HepG2 (cell line): ENCODE measurements at regions not wholly inside any gene's neighbourhood (a gene's known extent, or its start where the extent isn't known, plus 50 kb on each side); places are given as distances from the start of the nearest gene placed in this dataset.
A peak's percentile ranks its signal among the peaks of the same experiment; 100 is the strongest.

Source experiments
- ESRRA ChIP-seq: sonication (generic); formaldehyde crosslinking; IDR thresholded peaks from 2 replicates; pipeline ENCODE4 v1.5.1; 2020; ENCODE audit warnings: mild to moderate bottlenecking, low read depth, missing genetic modification reagents
- JUND ChIP-seq: sonication (generic); formaldehyde crosslinking; IDR thresholded peaks from 2 replicates; pipeline ENCODE4 v1.8.0; 2022; ENCODE audit warnings: mild to moderate bottlenecking, missing genetic modification reagents
- KLF9 ChIP-seq: IDR thresholded peaks from 2 replicates; pipeline ENCODE4 v1.6.1; 2016; ENCODE audit warnings: low read depth
- PHF21A ChIP-seq: sonication (generic); formaldehyde crosslinking; IDR thresholded peaks from 2 replicates; pipeline ENCODE4 v1.5.0; 2020; ENCODE audit warnings: mild to moderate bottlenecking, missing genetic modification reagents
- TMF1 ChIP-seq: sonication (generic); formaldehyde crosslinking; IDR thresholded peaks from 2 replicates; pipeline ENCODE4 v1.8.1; 2022; ENCODE audit warnings: low read depth, missing genetic modification reagents
- YEATS4 ChIP-seq: sonication (generic); formaldehyde crosslinking; IDR thresholded peaks from 2 replicates; pipeline ENCODE4 v1.4.0; 2020; ENCODE audit warnings: missing genetic modification reagents, borderline replicate concordance
- ZNF251 ChIP-seq: sonication (generic); formaldehyde crosslinking; IDR thresholded peaks from 2 replicates; pipeline ENCODE4 v1.9.0; 2021; ENCODE audit warnings: mild to moderate bottlenecking, missing genetic modification reagents
- ZNF501 ChIP-seq: sonication (generic); formaldehyde crosslinking; IDR thresholded peaks from 2 replicates; pipeline ENCODE4 v1.5.1; 2020; ENCODE audit warnings: mild to moderate bottlenecking, moderate library complexity, missing genetic modification reagents
- ZNF746 ChIP-seq: sonication (generic); formaldehyde crosslinking; IDR thresholded peaks from 2 replicates; pipeline ENCODE4 v1.8.0; 2022; ENCODE audit warnings: mild to moderate bottlenecking, missing genetic modification reagents
- ZSCAN25 ChIP-seq: sonication (generic); formaldehyde crosslinking; IDR thresholded peaks from 2 replicates; pipeline ENCODE4 v1.8.0; 2022; ENCODE audit warnings: mild to moderate bottlenecking, missing genetic modification reagents
- TF ChIP-seq, protein P1 (sequence below): sonication (generic); formaldehyde crosslinking; IDR thresholded peaks from 2 replicates; pipeline ENCODE4 v1.4.0; 2020; ENCODE audit warnings: missing genetic modification reagents
- TF ChIP-seq, protein P2 (sequence below), 2 experiments: sonication (generic) in 1 of 2; formaldehyde crosslinking in 1 of 2; IDR thresholded peaks; 2 replicates each; pipeline versions ENCODE4 v1.4.0 to v1.6.1; 2018 to 2020; ENCODE audit warnings: missing genetic modification reagents in 2 of 2, borderline replicate concordance in 1 of 2, low read depth in 1 of 2, mild to moderate bottlenecking in 1 of 2, missing biosample characterization in 1 of 2
- TF ChIP-seq, protein P3 (sequence below): sonication (generic); formaldehyde crosslinking; IDR thresholded peaks from 2 replicates; pipeline ENCODE4 v1.4.0; 2020; ENCODE audit warnings: missing genetic modification reagents, mild to moderate bottlenecking, borderline replicate concordance
- TF ChIP-seq, protein P4 (sequence below): sonication (generic); formaldehyde crosslinking; IDR thresholded peaks from 2 replicates; pipeline ENCODE4 v1.4.0; 2020; ENCODE audit warnings: missing genetic modification reagents

DNA sequence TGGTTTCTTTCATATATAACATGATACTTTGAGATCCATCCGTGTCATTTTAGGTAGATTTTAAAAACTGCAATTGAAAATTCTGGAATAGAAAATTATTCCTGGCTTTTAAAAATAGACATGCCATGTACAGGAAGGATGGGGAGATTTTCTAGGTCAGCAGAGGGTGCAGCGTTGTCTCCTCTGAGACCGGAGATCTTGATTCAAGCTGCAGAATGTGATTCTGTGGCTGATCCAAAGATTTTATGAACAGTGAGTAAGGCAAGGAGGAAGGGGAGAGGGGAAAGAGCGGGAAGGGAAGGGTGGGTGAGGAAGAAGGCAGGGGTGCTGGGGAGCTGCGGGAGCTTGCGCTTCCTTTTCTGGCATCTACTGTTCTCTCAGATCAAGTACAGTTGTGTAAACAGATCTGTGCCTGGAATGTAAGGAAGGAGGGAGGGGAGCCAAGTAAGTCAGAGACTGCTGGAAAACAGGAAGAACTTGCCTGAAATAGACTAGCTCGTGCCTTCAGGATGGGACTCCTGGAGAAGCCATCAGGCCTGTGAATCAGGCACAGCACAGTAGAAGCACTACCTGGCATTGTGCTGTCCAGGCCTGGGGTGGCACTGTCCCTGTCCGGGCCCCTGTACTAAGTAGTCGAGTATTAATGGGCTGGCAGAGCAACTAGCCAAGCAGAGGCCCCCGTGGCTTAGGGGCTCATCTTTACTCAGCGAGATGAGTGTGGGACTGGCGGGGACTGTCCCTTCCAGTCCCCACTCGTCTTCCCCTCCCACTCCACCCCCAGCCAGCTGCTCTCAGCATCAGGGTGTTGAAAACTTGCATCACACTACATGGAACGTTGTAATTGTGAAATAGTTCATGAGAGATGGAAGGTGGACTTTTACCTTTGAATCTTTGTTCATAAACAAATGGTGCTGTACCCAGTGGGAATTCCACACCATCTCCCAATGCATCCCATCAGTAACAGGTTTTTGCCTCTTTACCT lies 163.5 kb downstream of the UXS1 start (continued):
- TF ChIP-seq, protein P1, sequence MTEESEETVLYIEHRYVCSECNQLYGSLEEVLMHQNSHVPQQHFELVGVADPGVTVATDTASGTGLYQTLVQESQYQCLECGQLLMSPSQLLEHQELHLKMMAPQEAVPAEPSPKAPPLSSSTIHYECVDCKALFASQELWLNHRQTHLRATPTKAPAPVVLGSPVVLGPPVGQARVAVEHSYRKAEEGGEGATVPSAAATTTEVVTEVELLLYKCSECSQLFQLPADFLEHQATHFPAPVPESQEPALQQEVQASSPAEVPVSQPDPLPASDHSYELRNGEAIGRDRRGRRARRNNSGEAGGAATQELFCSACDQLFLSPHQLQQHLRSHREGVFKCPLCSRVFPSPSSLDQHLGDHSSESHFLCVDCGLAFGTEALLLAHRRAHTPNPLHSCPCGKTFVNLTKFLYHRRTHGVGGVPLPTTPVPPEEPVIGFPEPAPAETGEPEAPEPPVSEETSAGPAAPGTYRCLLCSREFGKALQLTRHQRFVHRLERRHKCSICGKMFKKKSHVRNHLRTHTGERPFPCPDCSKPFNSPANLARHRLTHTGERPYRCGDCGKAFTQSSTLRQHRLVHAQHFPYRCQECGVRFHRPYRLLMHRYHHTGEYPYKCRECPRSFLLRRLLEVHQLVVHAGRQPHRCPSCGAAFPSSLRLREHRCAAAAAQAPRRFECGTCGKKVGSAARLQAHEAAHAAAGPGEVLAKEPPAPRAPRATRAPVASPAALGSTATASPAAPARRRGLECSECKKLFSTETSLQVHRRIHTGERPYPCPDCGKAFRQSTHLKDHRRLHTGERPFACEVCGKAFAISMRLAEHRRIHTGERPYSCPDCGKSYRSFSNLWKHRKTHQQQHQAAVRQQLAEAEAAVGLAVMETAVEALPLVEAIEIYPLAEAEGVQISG, result peak; percentile 51; the same call in 1 of the 2 replicates
- TF ChIP-seq, protein P2, sequence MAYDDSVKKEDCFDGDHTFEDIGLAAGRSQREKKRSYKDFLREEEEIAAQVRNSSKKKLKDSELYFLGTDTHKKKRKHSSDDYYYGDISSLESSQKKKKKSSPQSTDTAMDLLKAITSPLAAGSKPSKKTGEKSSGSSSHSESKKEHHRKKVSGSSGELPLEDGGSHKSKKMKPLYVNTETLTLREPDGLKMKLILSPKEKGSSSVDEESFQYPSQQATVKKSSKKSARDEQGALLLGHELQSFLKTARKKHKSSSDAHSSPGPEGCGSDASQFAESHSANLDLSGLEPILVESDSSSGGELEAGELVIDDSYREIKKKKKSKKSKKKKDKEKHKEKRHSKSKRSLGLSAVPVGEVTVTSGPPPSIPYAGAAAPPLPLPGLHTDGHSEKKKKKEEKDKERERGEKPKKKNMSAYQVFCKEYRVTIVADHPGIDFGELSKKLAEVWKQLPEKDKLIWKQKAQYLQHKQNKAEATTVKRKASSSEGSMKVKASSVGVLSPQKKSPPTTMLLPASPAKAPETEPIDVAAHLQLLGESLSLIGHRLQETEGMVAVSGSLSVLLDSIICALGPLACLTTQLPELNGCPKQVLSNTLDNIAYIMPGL (CRISPR knock-in tag; IDR thresholded peaks at IDR 0.05; ENCODE audit: borderline replicate concordance in 1 of 2, low read depth in 1 of 2), result peak; percentile 24 to 39; a peak in 2 of 4 replicates
- peak; percentile 57; the same call in 1 of the 2 replicates for TF ChIP-seq ESRRA (CRISPR knock-in tag)
- TF ChIP-seq JUND (CRISPR knock-in tag), result peak; percentile 83
- 0 out of 2 replicates have a peak, but pooled peaks have one; percentile 47 for TF ChIP-seq KLF9
- TF ChIP-seq, protein P3, sequence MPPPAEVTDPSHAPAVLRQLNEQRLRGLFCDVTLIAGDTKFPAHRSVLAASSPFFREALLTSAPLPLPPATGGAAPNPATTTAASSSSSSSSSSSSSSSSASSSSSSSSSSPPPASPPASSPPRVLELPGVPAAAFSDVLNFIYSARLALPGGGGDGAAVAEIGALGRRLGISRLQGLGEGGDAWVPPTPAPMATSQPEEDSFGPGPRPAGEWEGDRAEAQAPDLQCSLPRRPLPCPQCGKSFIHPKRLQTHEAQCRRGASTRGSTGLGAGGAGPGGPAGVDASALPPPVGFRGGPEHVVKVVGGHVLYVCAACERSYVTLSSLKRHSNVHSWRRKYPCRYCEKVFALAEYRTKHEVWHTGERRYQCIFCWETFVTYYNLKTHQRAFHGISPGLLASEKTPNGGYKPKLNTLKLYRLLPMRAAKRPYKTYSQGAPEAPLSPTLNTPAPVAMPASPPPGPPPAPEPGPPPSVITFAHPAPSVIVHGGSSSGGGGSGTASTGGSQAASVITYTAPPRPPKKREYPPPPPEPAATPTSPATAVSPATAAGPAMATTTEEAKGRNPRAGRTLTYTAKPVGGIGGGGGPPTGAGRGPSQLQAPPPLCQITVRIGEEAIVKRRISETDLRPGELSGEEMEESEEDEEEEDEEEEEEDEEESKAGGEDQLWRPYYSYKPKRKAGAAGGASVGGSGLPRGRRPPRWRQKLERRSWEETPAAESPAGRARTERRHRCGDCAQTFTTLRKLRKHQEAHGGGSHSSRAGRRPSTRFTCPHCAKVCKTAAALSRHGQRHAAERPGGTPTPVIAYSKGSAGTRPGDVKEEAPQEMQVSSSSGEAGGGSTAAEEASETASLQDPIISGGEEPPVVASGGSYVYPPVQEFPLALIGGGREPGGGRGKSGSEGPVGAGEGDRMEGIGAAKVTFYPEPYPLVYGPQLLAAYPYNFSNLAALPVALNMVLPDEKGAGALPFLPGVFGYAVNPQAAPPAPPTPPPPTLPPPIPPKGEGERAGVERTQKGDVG (CRISPR knock-in tag), result peak; percentile 51; the same call in 1 of the 2 replicates
- peak; percentile 92 for TF ChIP-seq ZNF746 (CRISPR knock-in tag)
- peak; percentile 88 for TF ChIP-seq YEATS4 (CRISPR knock-in tag)
- TF ChIP-seq, protein P4, sequence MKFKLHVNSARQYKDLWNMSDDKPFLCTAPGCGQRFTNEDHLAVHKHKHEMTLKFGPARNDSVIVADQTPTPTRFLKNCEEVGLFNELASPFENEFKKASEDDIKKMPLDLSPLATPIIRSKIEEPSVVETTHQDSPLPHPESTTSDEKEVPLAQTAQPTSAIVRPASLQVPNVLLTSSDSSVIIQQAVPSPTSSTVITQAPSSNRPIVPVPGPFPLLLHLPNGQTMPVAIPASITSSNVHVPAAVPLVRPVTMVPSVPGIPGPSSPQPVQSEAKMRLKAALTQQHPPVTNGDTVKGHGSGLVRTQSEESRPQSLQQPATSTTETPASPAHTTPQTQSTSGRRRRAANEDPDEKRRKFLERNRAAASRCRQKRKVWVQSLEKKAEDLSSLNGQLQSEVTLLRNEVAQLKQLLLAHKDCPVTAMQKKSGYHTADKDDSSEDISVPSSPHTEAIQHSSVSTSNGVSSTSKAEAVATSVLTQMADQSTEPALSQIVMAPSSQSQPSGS (CRISPR knock-in tag), result peak; percentile 90
- no peak for TF ChIP-seq ZNF251
- TF ChIP-seq ZNF501, result peak; percentile 71
- peak; percentile 93 for TF ChIP-seq ZSCAN25 (CRISPR knock-in tag)
- TF ChIP-seq PHF21A (CRISPR knock-in tag), result peak; percentile 65; the same call in 1 of the 2 replicates
- peak; percentile 23; the same call in 1 of the 2 replicates for TF ChIP-seq TMF1 (CRISPR knock-in tag)
